GM18907 (cell line): ENCODE measurements at regions not wholly inside any gene's neighbourhood (a gene's known extent, or its start where the extent isn't known, plus 50 kb on each side); places are given as distances from the start of the nearest gene placed in this dataset.
"Not testable (repeated sequence)": the region's sequence is repeated elsewhere in the genome, so short reads cannot be mapped to it uniquely, and the experiment has no call there.

Experiments
- ATAC-seq: cut with Tn5 transposase; IDR thresholded peaks from one replicate; pipeline ENCODE4 v1.9.1; 2021; ENCODE audit warnings: mild to moderate bottlenecking, moderate library complexity; ENCODE audit not compliant: unreplicated experiment

- no peak for ATAC-seq
Measured at GRCh38 chr2:156765450-156765849, 329.3 kb downstream of the GPD2 start.

DNA sequence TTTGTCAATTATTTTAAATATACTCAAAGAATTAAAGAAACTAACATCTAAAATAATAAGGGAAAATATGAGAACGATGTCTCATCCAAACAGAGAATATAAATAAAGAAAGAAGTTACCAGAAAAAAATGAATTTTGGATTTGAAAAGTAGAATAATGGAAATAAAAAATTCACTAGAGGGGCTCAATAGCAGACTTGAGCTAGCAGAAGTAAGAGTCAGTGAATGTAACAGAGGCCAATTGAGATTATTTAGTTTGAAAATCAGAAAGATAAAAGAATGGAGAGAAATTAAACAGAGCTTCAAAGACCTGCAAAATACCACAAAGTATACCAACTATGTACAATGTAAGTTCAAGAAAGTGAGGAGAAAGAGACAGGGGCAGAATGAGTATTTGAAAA, 333.6 kb downstream of the GPD2 start:
- no peak for ATAC-seq

DNA sequence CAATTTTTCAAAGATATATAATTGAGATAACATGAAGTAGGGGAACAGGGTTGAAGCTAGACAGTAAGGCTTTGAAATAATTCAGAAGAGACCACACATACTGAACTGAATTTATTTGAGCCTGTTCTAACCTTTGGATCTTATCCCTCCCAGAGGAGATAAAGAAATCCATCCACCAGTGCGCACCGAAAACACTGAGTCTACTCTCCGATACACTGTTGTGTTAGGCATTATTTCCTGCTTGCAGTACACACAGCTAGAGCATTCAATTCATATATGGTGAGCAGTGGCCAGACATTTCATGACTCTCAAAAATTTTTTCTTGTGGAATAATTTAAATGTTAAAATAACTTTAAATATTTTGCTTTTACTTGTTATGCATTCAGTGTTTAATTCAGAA, 342.7 kb downstream of the GPD2 start:
- no peak for ATAC-seq

GRCh38 chr2:156779416-156780120, 343.4 kb downstream of the GPD2 start:
- ATAC-seq, result no peak

DNA sequence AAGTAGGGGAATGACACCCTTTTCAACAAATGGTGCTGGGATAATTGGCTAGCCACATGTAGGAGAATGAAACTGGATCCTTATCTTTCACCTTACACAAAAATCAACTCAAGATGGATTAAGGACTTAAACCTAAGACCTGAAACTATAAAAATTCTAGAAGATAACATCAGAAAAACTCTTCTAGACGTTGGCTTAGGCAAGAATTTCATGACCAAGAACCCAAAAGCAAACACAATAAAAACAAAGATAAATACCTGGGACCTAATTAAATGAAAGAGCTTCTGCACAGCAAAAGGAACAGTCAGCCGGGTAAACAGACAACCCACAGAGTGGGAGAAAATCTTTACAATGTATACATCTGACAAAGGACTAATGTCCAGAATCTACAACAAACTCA, 345.5 kb downstream of the GPD2 start:
- ATAC-seq, result not testable (repeated sequence)

DNA sequence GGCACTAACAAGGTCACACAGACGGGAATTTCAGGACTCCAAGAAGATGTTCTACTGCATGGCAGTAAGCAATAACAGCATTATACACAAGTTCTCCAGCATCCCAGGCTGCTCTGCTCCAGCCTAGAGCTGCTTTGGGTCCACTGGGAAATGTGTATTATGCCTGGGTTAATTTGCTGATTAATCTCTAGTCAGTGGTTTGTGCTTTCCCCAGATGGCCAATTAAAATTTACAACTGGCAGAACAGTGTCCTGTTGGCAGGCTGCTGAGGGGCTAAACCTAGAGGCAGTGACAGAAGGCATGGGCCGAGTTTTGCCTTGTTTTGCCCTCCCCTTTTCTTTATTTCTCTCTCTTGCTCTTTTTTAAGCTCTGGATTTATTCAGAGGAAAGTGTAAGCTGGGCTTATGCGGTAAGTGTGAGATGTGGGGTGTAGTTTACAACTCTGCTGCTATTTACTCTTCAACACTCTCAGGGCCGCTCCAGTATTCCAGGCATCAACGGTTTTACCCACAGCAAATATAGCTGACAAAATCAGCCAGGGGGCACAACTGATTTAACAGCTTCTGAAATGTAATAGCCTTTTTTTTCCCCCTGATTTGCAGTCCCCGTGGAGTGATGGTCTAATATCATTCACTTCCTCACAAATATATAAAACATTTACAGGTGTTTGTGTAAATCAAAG, 348.0 kb downstream of the GPD2 start:
- no peak for ATAC-seq

GRCh38 chr2:156787517-156787916, 351.3 kb downstream of the GPD2 start:
- ATAC-seq, result no peak

GRCh38 chr2:156790343-156791037, 354.3 kb downstream of the GPD2 start:
- ATAC-seq, result no peak

GRCh38 chr2:156792242-156792840, 356.2 kb downstream of the GPD2 start:
- no peak for ATAC-seq

GRCh38 chr2:156797832-156798231, 361.7 kb downstream of the GPD2 start:
- no peak for ATAC-seq

DNA sequence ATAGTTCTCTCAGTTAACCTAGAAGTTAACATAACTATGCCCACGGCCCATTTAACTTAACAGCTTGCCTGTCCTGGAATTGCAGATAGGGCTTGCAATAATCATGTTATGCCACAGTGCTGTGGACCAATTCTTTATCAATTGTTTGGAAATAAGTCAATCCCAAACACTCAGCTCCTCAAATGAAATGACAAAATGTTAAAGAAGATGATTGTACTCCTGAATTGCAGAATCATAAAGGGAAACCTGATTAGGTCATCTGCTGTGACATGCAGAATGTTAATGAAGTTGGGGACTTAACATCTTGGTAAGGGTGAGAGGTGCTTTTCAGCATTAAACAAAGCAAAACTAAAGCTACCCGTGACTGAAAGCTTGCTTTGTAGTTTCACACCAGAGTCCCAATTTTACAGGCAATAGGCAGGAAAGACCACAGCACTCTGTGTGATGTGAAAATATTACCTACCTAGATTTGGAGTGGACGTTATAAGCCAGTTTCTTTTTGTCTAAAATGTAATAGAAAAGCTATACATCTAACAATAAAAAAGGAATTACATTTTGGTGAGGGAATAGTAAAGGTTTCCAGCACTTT, 364.0 kb downstream of the GPD2 start:
- ATAC-seq, result peak; percentile 51

- ATAC-seq, result no peak
Measured at GRCh38 chr2:156800781-156801361, 364.7 kb downstream of the GPD2 start.

DNA sequence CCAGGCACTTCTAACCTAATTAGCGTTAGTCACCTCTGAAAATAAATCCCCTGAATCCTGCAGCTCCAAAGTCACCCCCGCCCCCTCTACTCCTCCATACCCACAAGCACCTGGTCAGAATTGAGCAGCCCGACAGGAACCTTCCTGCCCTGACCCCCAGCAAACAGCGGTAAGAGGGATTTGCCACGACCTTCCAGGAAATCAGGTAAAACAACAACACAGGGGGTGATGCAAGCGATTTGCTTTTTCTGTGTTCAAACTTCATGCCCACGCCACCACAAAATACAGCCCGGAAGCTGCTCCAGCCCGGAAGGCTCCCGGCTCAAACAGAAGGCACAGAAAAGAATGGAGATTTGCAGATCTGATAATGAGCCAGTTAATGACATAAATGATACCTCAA, 367.1 kb downstream of the GPD2 start:
- no peak for ATAC-seq

DNA sequence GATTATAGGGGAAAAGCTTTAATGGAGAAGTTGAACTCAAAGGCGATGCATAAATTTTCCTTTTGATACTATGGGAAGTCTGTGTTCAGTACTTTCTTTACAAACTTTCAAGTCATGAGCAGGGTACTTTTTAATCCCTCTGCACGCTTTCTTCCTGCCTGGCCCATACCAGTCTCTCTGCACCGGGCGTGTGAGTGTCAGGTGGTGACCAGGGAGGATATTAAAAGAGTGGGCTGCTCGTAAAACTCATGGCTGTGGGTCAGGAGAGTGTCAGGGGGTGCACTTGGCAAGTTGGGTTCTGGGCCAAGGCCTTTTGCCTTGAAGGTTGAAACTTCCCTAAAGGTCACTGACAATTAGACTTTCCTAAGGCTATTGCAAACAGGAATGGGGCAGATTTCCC, 367.8 kb downstream of the GPD2 start:
- ATAC-seq, result no peak

DNA sequence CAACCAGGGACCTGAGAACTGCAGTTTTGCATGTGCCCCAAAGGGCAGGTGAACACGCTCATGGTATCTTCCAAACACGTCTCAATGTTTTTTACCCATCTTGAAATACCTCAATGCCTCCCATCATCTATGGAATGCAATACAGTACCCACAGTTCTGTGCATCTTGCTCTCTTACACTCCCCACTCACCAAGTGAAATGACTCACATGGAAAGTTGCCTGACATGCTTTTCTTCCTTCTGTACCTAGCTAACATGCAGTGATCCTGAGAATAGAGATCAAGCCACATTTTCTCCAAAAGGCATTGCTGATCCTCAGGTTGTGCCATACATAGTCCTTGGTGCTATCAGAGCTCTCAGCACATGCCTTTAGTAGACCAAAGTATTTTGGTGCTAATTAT, 373.9 kb downstream of the GPD2 start:
- no peak for ATAC-seq

DNA sequence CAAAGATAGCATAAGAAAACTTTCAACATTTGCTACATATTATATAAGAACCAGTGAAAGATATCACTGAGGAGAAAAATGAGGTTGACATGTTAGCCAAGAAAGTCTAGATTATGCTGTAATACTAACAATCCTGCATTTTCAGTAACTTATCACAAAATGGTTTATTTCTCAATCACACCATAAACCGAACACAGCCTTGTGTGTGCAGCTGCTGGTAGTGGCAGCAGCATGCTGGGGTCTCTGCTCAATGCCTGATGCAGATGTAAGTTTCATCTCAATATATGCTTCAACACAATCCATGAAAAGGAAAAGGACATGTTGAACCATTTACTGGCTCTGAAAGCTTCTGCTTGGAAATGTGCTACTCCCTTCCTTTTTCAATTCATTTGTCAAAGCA, 376.3 kb downstream of the GPD2 start:
- ATAC-seq, result no peak

DNA sequence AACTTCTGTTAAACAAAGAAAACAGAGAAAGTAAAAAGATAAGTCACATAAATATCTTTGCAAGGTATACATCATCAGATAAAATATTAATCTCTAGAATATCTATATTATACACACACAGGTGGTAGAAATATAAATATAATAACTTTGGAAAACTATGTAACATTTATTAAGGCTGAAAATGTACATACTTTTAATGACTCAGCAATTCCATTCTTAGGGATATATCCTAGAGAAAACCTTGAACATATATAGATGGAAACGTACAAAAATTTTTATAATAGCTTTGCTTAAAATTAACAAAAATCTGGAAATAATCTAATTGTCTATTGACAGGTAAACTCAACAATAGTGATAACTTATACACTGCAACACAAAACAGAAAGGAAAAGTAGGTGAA, 381.3 kb downstream of the GPD2 start:
- ATAC-seq, result no peak

DNA sequence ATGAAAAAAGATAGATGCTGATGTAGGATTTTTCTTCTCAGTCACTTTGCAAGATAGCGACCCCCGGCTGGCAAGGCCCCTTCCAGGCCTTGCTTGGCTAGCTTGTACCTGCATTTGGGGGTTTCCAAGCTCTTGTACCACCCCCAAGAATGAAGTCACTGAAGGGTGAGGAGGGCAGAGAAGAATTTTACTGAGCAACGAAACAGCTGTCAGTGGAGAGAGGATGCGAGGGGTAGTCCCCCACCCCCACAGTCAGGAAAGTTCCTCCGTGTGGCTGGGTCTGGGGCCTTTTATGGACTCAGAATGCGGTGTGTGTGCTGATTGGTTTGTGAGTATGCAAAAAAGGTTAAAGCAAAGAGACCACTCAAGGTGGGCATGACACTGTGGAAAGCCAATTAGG, 382.0 kb downstream of the GPD2 start:
- ATAC-seq, result no peak

DNA sequence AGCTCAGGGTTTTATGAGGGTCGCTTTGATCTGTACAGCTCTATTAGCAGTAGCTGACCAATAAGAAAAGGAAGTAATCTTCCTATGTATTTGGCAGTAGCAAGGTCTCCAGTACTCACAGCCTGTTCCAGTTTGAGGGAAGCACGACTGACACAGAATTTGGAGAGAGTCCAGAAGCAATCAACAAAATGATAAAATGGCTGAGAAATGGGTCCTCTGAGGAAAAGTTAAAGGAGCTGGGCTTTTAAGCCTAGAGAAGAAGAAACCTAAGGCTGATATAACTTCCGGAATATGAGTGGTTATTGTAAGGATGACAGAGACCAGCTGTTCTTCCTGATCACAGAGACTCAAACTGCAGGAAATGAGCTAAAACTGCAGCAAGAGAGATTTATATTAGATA, 382.8 kb downstream of the GPD2 start:
- ATAC-seq, result no peak

DNA sequence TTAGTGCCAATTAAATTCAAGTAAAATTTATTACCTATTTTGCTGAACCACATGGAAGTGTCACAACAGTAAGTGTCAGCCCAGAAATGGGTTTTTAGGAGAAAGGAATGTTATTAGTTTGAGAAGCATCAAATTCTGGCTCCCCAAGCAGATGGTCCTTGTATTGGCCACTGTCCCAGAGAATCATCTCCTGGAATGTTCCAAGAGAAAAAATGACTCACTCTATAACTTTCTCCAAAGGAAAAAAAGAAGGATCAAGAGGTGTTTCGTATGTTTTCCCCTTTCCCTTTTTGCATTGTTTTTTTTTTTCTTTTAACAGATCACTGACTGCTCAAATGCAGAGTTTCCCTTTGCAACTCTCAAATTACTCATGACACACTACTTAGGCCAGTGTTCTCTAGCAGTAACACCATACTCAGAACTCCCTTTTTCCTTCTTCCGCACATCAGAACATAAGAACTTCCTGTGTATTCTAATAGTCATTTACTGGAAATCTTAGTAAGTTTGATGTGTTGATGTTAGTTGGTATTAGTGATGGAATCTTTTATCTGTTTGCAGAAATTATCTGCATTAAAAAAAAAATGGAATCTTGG, 390.3 kb downstream of the GPD2 start:
- no peak for ATAC-seq

GRCh38 chr2:156834431-156834830, 398.3 kb downstream of the GPD2 start:
- ATAC-seq, result no peak
